GM19452 (cell line): ENCODE measurements at regions not wholly inside any gene's neighbourhood (a gene's known extent, or its start where the extent isn't known, plus 50 kb on each side); places are given as distances from the start of the nearest gene placed in this dataset.
A peak's percentile ranks its signal among the peaks of the same experiment; 100 is the strongest.

Source experiments
- ATAC-seq: cut with Tn5 transposase; IDR thresholded peaks from one replicate; pipeline ENCODE4 v1.9.1; 2021; ENCODE audit not compliant: unreplicated experiment

DNA sequence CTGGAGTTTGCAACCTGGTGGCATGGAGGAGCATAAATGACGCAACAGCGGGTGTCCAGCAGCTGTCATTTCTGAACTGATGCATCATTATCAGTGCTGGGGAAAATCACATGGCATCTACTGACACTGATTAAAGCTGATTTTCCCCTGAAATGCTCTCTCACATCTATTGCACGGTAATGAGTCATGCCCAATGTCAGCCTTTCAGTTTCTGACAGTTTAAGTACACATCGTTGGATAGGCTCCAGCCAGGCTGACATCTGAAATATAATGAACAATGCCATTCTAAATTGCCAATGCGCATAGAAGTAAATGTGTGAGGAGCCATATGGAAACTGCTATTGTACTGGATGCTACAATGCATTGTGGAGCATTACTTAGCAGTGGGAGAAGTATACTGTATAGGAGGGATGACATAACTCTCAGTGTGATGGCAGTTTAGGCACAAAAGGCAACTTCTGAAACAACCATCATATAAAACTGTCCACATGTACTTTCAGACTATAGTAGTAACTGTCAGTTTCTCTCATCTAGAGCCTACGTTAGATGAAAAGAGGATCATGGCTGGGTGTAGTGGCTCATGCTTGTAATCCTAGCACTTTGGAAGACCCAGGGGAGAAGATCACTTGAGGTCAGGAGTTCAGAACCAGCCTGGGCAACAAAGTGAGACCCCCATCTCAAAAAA, 389.3 kb upstream of the DMAC1 start:
- no peak for ATAC-seq

DNA sequence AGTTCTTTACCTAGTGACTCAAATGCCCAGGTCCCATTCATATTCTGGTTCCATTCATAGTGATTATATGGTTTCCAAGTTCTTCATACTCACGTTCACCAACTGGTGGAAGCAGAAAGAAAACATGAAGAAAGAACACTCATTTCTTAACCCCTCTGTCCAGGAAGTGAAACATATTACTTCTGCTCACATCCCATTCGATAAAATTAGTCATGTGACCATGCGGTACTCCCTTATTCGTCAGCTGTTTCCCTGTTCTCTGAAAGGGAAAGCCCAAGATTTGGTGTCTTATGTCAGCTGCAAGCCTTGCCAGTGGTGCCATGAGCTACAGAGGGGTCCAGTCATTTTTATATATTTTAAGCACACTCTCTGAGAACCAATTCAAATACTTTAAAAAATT, 387.0 kb upstream of the DMAC1 start:
- ATAC-seq = no peak

DNA sequence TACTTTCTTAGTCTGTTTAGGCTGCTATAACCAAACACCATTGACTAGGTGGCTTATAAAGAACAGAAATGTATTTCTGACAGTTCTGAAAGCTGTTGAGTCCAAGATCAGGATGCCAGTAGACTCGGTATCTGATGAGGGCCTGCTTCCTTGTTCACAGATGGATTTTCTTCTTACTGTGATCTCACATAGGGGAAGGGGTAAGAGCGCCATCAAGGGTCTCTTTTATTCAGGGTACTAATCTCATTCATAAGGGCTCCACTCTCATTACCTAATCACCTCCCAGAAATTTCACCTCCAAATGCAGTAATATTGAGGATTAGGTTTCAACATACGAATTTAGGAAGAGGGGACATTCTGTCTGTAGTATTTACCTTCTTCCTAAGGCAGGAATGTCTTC, 384.0 kb upstream of the DMAC1 start:
- ATAC-seq = no peak

DNA sequence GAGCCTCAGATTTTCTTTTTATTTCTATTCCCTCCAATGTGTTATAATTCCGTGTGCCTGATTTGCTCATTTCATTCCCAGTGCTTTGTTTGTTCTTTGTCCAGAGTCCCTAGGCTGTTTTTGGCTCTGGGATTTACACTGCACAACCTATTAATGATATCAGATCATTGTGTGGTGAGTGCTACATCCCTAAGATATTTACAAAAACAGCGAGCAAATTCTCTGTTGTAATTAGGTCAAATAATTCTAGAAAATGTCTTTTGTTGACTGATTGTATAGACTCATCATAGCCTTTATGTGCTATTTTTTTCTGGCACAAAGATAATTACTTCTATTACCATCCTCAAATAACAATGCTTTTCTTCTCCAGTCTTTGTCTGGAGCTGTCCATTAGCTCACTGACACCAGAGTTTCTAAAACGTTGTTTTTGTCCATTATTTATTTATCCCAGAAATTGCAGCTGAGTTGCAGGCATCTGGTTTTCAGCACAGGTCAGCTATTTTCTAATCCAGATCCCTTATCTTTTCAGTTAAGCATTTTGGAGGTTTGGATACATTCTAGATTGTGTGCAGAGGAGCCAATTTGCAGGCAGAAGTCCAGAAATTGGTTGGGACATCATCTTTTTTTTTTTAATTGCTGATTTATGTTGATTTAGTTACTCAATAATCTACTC, 379.9 kb upstream of the DMAC1 start:
- no peak for ATAC-seq

DNA sequence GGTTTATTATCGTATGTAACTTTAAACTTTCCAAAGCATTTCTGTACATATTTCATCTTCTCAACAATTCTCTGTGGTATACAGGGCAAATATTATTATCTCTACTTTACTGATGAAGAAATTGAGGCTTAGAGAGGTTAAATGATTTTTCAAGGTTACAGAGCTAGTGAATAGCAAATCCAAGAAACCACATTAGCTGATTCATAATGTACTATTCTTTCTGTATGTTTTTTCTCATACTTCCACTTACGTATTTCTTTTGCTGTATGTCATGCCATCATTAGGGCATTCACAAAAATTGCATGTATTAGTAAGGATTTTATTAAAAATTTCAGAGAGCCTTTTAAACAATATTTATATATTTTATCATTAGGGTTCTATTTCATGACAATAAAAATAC, 372.4 kb upstream of the DMAC1 start:
- no peak for ATAC-seq

DNA sequence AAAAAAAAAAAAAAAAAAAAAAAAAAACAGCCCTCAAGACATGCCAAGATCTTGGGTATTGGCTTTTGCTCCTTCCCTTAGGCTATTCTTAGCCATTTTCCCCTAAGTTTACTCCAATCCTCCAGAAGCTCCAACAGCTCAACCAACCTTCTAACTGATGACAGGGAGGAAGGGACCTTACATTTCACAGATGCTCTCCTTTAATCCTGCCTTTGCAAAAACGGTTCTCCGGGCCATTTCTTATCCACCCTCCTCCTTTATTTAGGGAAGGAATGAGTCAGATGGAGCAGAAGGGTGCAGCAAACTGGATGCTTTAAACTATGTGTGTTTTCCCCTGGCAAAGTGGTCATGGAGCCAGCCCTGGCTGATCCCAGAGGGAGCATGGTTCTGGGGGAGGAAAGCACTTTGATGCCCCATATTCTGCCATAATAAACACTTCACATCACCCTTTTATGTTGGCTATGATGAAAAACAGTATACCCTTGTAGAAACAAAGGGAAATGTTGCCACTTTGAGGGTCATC, 369.4 kb upstream of the DMAC1 start:
- no peak for ATAC-seq

DNA sequence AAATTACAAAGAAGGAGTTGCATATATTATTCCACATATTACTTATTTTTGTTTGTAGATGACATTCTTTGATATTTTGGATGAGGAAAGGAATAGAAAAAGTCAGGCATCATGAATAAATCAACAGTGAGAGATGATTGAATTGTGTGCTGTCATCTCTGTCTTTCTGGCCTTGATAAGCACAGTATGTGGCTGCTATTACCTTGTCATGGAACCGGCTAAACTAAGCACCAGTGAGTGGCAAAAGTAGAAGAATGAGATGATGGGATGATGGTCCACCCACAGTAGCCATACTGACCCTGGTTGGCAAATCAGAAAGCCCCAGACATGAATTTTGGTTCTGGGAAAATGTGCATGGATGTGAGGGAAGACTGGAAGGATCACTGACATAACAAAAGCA, 361.2 kb upstream of the DMAC1 start:
- no peak for ATAC-seq

DNA sequence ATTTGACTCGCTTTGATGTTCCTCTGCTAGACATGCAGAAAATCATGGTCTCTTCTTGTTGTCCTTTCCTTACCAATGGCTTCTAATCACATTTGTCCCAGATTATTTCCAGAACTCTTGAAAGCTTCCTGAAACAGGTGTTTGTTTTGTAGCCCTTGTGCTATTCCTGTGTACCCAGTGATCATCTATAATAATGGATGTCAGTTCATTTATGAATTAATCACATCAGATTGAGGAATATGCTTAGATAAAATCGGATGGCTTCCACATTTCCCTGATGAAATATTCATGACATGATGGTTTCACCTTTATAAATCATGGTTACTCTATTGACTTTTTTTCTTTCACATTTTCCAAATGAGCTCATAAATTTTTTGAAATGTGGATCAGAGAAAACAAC, 359.0 kb upstream of the DMAC1 start:
- ATAC-seq = no peak

DNA sequence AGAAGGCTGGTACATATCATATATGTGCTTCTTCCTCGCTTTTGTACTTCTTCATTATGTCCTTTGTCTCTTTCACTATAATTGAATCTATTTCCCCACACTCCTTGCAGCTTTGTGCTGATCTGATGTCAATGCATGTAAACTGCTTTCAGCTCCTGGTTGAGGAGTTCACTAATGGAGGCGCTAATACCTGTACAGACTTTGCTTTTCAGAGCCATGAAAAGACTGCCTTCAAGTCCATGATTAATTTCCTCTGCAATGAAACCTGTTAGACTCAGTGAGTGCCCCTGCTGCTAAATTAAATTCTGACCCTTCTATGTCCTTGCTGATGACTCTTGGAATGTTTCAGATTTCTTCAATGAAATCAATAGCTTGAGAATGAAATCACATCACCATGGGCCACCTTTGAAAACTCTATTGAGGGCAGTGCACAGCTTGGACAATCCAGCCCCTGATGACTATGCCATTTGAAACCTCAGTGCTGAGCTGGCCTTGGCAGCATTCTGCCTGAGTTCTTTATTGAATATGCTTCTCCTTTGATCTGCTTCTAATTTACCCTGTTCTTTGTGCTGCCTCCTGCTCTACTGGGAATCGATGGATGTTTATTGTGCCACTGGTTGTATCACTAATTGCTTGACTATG, 358.2 kb upstream of the DMAC1 start:
- ATAC-seq = no peak

DNA sequence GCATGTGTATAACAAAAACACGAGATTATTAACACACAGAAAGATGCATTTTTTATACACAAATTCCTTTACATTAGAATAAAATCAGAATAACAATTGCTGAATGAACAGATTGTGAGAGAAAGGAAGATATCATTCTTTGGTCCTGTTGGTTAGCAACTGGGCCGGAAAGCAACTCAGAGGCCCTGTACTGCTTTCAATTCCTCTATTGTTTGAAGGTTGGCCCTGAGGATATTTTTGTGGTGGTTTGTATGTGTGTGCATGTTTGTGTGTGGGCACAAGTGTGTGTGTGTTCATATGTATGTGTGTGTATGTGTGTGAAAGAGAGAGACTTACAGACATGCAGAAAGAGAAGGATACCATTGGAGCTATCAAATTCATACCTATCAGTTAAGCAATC, 356.8 kb upstream of the DMAC1 start:
- no peak for ATAC-seq

DNA sequence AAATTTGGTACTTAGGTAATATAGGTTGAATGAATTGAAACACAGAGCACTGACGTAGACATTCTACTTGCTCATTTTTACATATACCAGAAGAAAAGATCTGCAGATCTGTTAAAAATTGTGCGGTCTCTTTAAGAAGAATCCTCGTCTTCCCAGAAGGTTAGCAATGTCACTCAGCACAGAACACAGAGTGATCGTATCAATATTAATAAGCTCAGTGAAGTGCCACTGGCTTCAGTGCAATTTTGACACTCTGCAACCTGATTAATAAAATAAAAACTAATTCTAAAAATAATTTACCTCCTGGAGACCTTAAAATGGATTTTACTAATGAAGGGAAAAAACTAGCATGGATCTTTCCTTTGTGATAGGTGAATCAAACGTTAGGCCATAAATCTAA, 356.1 kb upstream of the DMAC1 start:
- ATAC-seq = no peak

DNA sequence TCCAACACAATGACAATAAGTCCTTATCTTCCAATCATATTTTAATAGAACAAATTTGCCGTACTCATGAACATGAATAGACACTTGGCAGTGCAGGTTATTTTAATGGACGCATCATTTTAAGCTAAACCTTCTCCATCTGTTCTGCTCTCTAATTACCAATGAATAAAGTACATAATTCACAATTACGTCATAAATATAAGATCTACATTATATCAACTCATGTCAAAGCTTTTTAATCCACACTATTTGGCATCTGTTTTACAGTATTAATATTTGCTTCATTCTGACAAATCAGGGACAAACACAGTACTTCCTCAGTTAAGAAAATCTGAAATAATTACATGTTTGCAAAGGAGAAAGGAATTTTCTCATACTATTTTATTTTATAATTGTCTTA, 344.1 kb upstream of the DMAC1 start:
- ATAC-seq = no peak

DNA sequence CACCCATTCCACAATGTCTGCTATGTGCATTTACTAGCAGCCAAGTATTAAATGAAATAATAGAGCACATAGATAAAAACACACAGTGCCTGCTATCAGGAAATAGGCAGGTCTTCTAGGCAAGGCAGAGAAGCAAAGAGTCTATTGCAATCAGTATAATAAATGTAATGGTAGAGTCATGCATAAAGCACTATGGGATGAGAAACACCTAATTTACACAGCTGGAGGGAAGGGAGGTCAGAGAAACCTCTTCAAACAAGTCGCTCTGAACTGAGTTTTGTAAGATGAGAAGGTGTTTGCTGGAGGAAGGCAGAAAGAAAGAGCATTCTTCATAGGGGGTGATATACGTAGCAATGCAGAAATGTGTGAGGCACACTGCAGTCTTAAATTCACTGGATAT, 341.0 kb upstream of the DMAC1 start:
- ATAC-seq = no peak

DNA sequence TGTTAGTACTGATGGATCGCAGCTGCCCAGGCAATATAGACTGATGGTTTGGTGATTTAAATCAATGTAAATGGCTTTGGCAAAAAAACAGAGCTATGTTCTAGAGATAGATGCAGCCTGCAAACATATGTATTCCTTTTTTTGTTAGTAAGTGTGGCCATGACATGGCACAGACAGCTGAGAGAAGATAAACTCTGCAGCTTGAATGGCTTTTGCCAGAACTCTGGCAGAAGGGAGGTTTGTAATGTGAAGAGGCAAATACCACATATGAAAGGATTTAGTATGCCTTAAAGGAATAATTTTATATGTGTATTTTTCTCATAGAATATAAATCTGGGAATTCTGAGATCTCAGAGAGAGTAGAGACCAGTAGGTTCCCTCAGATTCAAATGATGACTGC, 340.2 kb upstream of the DMAC1 start:
- no peak for ATAC-seq

DNA sequence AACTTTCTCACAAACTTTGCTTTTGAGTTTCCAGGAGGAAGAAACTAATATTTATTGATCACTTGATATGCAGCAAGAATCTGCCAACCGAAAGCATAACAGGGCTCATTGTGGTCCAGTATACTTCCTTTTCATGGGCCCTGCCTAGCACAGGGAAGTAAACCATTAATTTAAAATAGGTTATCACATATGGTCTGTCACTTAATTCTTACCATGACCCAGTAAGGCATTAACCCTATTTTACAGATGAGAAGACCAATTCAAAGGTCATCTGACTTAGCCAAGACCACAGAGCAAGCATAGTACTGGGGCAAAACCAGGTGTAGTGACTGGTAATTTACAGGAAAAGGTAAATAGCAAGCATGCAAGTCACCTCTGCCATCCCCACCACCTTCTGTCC, 336.9 kb upstream of the DMAC1 start:
- ATAC-seq = peak; percentile 92

DNA sequence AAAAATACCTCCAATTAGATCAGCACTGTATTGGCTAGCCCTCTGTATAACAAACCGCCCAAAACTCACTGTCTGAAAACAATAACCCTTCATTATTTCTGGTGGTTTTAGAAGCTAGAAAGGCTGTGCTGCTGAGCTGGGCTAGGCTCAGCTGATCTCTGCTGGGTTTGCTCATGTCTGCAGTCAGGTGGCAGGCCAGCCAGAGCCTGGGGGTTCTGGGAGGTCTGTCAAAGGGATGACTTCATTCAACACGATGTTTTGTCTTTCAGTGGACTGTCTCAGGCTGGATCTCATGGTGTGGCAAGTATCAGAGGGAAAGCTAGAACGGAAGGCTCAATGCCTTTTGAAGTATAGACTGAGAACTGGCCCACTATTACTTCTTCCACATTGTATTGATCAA, 335.1 kb upstream of the DMAC1 start:
- no peak for ATAC-seq

DNA sequence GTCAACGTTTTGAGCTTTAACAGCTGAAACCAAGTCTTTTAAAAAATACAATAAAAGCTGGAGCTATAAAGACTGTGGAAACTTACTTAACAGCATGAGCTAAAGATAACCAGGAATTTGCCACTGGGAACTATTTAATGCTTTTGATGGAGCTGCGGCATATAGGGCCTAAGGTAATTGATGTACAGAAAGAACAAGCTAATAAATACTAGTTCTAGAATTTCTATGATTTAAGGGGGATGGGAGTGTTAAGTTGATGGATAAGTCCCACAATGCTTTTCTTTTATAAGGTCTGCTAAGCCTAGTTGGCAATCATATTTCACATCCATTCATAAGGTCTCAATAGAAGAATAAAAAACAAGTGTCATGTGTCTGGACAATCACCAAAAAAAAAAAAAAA, 334.0 kb upstream of the DMAC1 start:
- ATAC-seq = no peak

DNA sequence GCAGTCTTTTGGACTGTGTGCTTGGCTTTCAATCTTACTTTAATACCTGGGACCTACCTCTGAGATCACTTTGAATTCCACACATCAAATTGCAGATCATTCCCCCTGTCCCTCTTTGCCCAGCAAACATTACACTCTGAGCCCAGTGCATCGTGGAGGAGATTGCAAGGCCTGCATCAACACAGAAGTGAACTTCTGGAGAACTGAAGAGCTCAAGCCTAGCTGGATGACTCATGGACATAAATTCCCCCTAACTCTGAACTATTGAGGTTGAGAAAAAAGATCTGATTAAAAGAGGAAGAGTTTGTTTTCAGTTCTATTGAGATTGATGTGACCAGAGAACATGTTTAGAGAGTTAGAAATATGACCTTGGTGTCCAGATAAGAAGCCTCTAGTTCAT, 316.0 kb upstream of the DMAC1 start:
- no peak for ATAC-seq

DNA sequence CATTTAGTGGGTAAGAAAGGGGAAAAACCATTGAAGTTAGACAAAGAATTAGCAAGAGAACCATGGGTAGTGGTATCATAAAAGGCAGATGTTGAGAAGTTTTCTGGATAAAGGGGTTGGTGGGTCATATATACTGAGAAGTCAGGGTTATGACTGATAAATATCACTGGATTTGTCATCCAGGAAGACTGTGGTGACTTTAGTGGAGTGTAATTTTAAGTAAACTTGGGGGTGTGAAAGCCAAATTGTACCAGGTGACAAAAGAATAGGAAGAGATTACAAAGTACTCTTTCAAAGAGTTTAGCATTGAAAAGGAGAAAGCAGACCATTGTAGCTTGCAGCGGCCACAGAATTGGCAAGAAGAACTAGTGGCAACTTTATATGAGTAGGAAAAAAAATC, 315.2 kb upstream of the DMAC1 start:
- no peak for ATAC-seq

DNA sequence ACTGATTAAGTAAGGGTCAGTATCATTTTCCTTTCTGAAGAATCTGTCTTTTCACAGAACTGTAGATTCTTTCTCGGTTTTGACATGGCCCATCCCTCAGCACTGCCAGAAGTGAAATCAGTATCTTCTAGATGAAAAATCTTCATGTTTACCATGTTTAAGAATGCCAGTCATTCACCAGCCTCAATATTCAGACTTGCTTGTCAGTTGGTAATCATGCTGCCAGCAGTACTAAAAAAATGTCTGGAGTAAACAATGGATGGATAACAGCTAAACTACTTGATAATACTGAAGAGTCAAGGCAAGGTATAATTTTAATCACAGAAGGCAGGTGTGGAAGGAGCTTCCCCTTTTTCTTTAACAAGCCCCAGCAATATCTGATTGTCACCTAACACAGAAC, 306.8 kb upstream of the DMAC1 start:
- no peak for ATAC-seq

DNA sequence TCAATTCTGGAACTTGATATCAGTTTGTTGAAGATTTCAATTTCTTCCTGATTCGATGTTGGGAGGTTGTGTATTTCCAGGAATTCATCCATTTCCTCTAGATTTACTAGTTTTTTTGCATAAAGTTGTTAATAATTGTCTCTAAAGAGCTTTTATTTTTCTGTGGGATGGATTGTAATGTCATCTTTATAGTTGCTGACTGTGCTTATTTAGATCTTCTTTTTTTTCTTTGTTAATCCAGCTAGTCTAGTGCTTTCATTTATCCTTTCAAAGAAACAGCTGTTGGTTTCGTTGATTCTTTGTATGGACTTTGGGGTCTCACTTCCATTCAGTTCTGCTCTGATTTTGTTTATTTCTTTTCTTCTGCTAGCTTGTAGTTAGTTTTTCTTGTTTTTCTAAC, 302.0 kb upstream of the DMAC1 start:
- no peak for ATAC-seq

DNA sequence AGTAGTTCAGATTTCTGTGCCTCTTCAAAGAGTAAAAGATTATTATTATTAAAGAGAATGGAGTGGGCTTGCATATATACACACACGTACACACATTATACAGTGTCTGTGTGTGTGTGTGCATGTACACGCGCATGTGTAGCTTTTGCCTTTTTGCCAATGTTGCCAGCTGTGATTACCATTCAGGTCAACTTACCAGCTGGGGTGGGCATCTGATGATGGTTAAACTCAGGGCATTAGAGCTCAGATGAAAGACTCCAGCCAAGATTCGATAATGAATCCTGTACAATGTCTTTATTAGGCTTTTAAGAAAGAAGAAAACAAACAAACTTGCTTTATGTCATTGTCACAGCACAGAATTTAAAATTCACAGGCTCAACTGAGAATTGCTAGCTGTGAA, 296.5 kb upstream of the DMAC1 start:
- ATAC-seq = no peak
